GM19372 (cell line): ENCODE measurements at regions not wholly inside any gene's neighbourhood (a gene's known extent, or its start where the extent isn't known, plus 50 kb on each side); places are given as distances from the start of the nearest gene placed in this dataset.
"Not testable (repeated sequence)": the region's sequence is repeated elsewhere in the genome, so short reads cannot be mapped to it uniquely, and the experiment has no call there.

ENCODE experiments used
- ATAC-seq: cut with Tn5 transposase; IDR thresholded peaks from one replicate; pipeline ENCODE4 v1.9.1; 2021; ENCODE audit warnings: mild to moderate bottlenecking, low read depth, moderate library complexity; ENCODE audit not compliant: unreplicated experiment

DNA sequence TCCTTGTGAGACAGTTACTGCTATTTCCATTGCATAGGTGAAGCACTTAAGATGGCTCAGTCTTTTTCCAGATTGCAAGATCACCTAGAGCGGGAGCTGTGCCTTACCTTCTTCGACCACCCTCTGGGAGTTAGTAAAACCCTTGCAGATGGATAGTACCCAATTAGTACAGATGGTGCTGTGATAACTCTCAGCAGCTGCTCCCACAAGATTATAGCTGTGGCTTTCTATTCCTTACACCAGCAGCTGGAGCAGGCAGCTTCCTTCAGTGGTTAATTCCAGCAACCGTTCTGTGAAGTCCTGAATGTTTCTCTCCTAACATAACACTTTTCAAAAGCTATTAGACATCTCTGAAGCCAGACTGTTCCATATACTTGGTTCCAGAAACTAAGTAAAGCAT is 796.8 kb downstream of the XPNPEP1 start:
- no peak for ATAC-seq

DNA sequence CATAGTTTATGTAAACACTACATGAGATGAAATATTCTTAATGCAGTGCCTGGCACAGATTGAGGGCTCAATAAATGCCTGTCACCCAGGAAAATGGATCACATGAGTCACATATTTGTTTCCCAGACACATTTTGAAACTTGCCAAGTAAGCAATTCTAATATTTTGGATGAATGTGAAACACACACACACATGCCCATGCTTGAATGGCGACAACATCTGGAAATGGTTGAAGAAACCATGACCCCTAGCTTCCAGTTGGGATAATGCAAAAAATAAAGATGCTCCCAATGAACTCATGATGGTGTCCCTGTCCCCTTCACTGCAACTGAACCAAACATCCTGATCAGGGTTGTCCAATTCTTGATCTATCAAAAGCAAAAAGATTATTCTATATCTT is 797.3 kb downstream of the XPNPEP1 start:
- ATAC-seq, result no peak

DNA sequence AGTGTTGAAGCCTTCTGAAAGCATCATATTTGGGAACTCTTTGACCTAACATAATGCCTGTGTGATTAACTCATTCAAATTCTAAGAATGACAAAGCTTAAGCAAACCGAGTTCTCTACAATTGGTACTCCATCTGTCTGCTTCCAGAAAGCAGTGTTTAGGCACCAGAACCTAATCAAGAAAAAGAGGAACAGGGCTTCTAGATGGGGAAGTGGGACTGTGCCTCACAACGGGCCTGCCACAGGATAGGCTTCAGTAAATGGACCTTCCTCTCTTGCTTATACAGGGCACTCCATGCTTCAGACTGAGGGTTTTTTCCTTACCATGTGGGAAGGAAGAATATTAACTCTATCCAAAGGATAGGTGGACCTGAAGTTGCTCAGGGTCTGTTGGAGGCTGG is 808.1 kb downstream of the XPNPEP1 start:
- ATAC-seq, result no peak

DNA sequence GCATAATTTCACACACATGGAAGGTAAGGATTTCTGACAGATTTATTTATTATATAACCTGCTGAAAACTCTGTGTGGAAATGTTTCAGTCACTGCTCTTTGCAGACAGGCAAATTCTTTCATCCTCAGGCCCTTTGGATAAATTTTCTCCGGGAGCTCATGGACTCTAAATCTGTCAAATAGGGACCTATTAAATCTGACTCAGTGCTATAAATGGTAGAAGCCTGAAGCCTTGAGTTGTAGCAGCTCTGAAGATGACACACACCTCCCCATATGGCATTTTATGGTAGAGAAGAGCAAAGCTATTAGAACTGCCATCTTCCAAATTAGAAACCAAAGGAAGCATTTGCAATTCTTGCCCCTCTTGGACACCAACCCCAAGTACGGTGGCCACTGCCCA is 808.7 kb downstream of the XPNPEP1 start:
- ATAC-seq, result no peak

DNA sequence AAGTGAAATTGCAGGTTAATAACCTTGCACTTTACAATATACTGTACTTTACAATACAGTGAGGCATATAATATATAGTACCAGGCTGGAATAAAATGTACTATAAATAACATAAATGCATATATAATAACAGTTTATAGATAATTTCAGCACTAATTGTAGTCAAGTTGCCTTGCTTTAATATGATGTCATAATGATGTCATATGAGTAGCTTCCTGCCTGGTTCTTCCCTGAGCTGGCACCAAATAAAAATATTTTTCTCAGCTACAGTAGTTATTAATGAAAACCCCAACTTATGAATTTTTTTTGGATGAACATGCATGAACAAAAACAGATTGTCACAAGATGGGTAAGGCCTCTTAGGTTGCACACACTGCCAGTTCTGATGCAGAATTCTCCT is 816.7 kb downstream of the XPNPEP1 start:
- ATAC-seq, result no peak

DNA sequence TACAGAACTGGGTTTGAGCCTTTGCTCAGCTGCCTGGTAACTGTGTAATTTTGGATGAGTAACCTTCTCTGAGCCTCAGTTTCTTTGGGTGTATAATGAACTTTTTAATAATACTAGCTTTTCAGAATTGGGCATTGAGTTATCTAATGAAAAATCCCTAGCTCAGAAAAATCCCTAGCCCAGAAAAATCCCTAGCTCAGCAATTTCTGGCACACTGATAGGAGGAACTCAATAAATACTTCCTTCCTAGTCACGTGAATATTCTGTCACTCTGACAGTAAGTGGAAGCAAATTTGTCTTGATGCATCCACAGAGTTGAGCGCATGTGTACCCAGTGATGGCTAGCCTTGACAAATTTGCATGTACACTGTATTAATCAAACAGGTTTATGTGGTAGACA is 817.6 kb downstream of the XPNPEP1 start:
- ATAC-seq, result no peak

DNA sequence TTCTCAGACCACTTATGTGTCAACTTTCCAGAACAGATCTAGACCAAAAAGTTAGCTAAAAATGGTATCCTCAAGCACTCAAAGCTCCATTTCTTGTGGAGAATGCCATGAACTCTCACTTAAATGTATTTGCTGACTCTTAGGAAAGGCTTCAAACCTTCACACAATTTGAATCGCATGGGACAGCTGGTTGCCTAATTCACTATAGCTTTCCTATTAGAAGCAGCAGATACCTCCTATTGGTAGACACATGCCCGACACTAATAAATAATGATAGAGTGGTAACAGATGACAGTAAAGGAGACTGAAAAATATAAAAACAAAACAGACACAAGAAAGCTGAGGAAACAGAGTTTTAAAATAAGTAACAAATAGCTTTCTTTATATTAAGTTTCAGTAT is 818.5 kb downstream of the XPNPEP1 start:
- ATAC-seq, result no peak

DNA sequence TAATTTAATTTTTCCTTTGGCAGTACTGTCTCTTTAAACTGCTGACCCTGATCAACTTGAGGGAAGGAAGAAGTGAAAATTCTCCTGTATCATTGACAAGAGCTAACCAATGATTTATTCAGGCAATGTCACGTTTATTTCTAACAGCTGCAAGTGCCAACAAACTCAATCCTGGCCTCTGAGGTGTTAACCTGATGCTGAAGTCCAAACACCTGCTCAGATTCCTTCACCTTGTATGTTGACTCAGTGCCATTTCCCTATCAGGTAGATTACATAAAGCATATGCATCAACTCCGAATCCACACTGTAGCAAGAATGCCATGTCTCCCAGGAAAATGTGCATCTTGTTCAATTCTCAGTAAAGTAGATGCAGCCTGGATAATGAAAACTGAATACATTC is 820.0 kb downstream of the XPNPEP1 start:
- ATAC-seq, result no peak

DNA sequence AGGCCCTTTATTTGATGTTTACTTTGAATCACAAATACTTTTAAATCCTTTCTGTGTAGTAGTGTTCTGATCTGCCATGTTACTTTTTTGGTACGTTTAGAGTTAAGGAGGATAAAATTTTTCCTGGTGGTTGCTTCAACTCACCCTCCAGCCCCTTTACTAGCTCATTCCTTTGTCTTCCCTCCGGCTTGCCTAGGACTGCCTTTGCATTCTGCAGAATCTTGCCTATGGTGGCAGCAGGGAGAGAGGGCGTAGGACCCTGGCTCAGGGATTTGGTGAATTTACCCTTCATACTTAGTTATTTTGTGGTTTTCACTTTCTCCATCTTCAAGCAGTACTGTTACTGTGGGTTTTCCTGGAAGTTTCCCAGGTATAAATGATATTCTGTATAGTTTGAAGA is 833.5 kb downstream of the XPNPEP1 start:
- ATAC-seq, result no peak

DNA sequence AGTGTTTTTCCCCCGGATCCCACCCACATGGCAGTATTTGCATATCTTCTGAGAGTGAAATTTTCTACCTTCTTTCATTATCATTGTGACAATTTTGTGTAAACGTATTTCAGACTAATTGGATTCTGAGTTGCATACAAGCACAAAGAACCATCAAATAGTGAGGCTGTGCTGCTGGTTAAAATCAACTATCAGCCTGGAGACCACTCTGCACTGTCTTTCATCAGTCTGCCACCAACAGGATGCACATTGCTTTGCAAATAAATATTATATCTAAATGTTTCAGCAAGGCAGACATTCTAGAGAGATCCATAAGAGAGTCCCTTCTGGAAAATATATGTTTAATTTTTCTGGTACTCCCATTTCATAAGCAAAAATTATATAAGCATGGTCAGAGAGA is 851.8 kb downstream of the XPNPEP1 start:
- no peak for ATAC-seq

DNA sequence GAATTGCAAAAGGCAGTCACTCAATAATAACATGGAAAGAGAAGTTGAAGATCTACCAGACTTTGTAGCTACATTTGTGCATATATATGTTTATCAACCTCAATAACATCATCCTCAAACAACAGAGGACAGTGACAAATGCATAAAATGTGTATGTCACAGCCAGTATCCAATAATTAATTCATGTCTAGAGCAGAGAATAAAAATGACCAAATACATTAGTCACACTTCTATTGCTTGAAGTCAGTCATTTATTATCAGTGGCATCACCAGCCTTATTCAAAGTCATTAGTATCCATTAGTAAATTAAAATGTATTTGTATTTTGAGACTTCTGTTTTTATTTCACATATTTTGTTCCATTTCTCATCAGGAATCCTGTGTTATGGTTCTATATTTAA is 852.8 kb downstream of the XPNPEP1 start:
- ATAC-seq, result no peak

DNA sequence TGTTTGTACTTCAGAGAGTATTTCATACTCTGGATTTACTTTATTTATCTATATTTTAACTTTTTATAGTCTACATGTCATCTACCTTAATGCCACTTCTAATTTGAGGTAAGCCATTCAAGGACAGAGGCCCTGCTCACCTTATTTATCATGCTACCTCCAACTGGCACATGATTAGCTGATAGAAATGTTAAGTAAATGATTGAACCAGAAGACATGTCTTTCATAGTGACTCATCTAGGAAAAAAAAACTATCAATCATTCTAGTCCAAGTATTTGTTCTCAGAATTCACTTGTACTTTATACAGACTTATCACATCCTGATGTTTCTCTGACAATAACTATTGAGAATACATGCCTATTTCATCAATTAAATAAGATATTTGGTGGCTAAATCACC is 856.3 kb downstream of the XPNPEP1 start:
- ATAC-seq, result no peak

DNA sequence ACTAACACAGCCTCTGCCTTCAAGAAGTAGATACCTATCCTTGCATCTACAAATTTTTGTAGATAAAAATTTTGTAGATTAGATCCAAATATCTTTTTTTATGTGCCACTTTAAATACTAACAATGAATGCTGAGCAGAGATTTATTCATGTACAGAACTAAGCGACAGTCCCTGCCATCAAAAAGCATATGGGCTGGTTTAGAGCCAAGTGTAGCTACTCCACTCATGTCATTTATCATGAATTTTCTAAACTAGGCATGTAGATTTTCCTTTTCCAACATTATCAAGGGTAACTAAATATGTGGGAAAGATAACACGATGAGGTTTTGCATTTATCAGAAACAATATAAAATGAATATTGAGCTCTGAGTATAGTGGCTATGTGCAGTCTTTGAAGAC is 857.5 kb downstream of the XPNPEP1 start:
- no peak for ATAC-seq

DNA sequence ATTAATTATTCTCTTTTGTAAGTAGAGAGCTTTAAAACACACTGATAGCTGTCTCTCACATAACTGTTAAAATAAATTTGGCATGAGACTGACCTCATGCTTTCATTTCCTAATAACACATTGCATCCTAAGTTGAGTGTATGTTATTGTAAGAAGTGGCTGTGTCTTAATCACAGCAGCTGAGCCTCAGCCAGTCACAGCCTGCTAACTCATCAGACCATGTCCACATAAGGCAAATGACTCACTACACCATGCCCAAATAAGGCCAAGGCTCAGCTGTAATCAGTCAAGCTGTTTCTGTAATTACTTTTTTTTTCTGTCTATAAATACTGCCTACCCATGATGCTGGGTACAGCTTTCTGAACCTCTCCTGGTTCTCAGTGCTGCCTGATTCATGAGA is 860.9 kb downstream of the XPNPEP1 start:
- ATAC-seq, result no peak

DNA sequence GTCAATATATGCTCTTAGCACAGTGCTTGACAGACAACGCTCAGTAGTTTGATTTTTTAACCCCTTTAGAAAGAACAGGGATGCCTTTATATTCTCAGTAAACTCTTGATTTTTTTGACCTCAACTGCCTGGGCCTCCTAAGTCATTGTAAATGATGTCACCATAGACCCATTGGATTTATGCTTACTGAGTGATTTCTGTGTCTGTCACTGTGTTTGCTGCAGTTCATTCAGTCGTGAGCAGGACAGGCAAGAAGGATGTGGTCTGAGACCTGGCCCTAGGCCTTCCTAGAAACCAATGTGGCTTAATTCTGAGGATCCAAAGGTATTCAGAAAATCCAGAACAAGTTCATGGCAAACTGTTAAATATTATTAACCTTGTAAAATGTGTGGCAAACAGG is 868.1 kb downstream of the XPNPEP1 start:
- ATAC-seq, result no peak

DNA sequence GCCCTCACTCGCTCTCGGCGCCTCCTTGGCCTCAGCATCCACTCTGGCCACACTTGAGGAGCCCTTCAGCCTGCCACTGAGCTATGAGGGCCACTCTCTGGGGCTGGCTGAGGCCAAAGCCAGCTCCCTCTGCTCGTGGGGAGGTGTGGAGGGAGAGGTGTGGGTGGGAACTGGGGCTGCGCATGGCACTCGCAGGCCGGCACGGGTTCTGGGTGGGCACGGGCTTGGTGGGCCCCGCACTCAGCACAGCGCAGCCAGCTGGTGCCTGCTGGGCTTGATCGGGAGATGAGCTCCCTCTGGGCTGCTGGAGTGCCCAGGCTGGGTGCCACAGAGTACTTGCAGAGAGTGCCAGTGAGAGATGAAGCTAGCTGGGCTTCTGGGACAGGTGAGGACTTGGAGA is 875.5 kb downstream of the XPNPEP1 start:
- no peak for ATAC-seq

DNA sequence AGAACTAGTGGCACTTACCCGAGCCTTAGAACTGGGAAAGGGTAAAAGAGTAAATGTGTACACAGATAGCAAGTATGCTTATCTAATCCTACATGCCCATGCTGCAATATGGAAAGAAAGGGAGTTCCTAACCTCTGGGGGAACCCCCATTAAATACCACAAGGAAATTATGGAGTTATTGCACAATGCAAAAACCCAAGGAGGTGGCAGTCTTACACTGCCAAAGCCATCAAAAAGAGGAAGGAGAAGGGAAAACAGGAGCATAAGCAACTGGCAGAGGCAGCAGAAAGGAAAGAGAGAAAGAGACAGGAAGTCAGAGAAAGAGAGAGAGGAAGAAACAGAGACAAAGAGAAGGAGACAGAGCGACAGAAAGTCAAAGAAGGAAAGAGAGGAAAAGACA is 876.9 kb downstream of the XPNPEP1 start:
- ATAC-seq, result not testable (repeated sequence)

DNA sequence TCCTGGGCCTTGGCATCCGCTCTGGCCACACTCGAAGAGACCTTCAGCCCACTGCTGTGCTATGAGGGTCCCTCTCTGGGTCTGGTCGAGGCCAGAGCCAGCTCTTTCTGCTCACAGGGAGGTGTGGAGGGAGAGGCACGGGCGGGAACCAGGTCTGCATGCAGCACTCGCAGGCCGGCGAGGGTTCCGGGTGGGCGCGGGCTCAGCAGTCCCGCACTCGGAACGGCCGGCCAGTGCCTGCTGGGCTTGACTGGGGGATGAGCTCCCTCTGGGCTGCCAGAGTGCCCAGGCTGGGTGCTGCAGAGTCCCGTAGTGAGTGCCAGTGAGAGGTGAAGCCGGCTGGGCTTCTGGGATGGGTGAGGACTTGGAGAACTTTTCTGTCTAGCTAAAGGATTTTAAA is 882.7 kb downstream of the XPNPEP1 start:
- no peak for ATAC-seq

DNA sequence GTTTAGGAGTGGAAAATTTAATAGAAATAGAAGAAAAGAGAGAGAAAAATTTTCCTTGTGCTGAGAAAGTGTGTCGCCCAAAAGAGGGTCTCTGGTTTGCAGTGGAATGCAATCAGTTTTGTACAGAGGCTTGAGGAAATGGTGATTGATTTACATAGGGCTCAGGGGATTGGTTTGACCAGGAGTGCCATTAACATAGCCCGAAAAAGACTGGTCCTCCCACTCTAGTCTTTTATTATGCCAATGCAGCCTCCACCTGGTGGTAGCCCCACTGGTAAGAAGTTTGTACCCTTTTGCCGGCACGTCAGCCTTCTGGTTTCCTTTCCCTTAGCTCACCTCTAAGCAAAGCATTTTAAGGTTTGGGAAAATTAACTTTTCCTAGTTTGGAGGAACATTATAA is 885.3 kb downstream of the XPNPEP1 start:
- no peak for ATAC-seq

DNA sequence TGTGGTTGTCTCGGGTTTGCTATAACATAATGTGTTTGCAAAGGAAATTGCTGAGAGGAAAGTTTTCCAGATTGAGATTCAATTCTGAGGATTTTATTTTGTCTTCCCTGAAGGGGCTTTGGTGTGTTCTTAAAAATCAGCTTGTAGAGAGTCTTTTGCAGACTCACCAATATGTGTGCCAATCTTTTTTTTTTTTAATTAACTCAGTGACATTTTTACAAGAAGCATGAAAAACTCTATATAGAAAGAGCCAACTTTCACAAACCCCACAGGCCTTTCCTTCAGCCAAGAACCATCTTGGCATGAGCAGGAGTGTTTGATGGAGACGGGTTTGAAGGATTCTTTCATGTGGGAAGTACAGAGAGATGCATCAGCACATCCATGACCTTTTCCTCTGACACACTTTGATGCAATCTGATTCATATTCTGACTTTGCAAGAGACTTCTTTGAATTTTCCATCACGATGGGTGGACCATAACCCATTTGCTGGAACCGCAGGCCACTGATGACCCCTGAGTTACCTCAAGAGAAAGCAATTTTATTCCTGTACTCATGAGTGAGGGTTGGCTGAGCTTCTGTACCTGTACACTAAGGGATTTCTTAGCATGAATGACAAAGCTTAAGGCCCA is 892.6 kb downstream of the XPNPEP1 start:
- ATAC-seq, result no peak

DNA sequence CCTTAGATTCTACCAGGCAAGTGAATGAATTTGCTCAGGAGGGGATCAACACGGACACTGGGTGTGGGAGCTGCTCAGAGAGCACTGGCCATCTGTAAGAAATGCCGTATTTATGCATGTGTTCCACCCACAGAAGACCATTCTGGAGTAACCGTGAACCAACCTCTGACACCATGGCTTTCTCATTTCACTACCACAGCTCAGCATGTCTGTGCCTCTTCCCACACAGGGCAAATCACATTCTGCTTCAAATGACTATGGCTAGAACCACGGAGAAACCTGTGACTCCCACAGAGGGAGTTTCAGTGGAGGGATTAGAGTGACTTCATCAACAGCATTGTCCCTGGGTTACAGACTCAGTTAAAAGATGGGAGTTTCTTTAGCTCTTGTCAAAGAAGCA is 893.4 kb downstream of the XPNPEP1 start:
- no peak for ATAC-seq

DNA sequence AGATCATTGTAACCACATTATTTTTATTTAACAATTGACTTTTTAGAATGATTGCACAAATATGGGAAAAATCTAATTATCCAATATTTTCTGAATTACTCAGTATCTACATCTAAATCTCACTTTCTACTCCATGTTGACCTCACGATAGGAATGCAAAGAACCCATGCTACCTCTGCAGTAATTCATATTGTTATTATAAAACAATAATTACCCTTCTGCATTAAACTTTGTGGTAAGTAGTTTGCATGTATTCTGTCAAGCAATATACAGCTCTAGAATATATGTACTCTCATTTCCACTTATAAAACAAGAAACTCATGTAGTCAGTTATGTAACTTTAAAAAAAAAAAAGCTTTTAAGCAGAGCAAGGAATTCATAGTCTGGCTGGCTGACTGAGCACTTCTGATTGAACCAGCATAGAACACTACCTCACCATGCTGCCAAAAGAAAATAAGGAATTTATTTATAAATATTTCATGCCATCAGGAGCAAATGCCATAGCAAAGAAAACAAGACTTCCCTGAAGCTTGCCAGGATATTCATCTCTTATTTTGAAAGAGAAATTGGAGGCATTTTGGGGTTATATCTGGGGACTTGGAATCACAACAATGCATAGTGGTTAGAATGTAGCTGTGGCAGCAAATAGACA is 895.7 kb downstream of the XPNPEP1 start:
- no peak for ATAC-seq

DNA sequence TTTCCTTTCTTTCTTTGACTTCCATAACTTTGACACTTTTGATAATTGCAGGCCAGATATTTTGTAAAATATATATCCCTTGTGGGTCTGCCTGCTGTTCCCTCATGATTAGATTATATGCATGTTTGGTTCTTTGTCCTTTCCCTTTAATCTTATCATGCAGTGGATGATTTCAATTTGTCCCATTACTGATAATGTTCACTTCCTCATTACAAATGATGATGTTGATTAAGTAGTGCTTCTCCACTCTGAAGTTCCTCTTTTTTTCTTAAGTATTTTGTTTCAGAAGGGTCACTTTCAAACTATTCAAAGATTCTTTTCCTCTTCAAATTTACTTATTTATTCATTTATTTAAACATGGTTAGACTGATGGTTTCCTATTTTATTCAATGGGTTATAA is 898.1 kb downstream of the XPNPEP1 start:
- no peak for ATAC-seq
